LoVo (cell line): ENCODE measurements at regions not wholly inside any gene's neighbourhood (a gene's known extent, or its start where the extent isn't known, plus 50 kb on each side); places are given as distances from the start of the nearest gene placed in this dataset.

Experiments
- DNase-seq: peaks from one replicate; pipeline ENCODE4 v3.0.0-alpha.2; 2016; ENCODE audit warnings: low spot score

DNA sequence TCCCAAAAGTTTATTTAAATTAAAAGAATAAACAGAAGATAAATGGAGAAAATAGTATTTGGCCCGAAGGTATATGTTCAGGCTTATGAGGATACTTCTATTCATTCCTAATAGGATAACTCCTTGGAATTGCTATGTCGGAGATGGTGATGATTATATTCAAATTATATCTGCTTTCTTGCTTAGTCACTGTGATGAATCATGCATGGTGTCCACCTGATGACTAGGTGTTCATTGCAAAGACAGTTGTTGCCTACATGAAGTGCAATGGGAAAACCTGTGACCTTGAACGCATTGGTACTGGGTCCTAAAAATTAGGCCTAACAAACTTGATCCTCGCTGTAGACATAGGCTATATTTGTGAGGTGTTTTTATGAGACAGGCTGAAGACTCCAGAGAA, 617.3 kb upstream of the ZEB2 start:
- no peak for DNase-seq

DNA sequence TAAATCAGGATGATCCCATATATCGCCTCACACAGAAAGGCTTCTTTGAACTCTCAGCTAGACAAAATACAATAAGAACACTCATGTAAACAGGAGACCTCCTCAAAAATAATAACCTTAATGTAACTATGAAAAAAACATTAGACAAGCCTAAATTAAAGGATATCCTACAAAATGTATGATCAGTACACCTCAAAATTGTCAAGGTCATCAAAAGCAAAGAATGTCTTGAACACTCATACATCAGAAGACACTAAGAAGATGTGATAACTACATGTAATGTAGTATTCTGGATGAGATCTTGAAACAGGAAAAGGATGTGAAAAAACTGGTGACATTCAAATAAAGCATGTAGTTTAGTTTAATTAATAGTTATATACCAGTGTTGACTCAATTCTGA, 616.8 kb upstream of the ZEB2 start:
- no peak for DNase-seq

DNA sequence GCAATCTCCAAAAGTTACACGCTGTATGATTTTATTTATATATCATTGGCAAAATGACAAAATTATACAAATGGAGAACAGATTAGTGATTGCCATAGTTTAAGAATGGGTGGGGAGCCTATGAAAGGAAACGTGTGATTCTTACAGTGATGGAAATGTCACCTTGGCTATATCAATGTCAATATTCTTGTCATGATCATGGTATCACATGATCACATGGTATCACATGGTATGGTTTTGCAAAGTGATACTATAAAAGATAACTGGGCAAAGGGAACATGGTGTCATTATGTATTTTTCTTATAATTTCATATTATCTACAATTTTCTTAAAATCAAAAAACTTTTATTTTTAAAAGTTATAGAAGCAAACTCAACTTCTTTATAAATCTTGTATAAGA, 606.2 kb upstream of the ZEB2 start:
- DNase-seq = no peak

DNA sequence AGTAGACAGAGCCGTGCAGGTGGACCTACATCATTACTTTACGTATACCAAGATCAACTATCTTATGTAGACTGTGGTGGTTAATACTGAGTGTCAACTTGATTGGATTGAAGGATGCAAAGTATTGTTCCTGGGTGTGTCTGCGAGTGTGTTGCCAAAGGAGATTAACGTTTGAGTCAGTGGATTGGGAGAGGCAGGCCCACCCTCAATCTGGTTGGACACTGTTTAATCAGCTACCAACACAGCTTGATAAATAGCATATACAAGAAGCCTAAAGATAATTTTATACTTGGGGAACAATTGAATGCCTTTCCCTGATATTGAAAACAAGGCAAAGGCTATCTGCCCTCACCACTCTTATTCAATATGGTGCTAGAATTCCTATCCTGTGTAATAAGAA, 604.2 kb upstream of the ZEB2 start:
- DNase-seq = no peak

DNA sequence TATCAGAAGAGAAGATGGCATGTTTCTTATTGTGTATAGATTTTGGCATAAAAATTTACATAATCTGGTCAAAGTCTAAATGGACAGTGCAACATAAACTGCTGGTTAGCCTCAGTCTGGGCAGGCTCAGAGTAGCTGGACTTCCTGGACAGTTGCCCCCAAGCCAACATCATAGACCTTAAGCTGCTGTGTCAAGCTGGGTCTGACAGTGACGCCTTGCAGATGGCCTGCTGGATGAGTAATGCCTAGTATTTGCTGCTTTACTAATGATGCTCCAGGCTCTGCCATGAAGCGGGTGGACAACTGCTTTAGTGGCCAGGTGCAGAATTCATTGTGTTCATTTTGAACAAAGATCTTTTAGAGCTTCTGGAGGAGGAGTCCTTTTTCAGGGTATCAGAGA, 603.7 kb upstream of the ZEB2 start:
- DNase-seq = no peak

DNA sequence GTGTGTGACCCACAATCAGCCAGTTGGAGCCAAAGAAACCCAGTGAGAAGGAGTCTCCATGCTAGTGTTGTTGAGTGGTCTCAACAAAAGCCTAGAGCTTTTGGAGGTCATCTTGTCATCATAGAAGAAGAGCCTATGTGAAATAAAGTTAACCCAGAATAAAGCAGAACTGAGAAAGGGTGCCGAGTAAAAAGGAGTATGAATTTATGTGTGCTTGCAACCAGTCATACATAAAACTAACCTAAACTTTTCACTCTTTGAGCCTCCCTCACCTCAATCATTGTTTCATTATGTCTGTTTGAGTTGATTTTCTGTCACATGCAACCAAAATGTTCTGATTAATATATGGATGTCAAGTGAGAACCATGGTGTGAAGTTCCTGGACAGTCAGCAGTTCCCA, 599.3 kb upstream of the ZEB2 start:
- no peak for DNase-seq

DNA sequence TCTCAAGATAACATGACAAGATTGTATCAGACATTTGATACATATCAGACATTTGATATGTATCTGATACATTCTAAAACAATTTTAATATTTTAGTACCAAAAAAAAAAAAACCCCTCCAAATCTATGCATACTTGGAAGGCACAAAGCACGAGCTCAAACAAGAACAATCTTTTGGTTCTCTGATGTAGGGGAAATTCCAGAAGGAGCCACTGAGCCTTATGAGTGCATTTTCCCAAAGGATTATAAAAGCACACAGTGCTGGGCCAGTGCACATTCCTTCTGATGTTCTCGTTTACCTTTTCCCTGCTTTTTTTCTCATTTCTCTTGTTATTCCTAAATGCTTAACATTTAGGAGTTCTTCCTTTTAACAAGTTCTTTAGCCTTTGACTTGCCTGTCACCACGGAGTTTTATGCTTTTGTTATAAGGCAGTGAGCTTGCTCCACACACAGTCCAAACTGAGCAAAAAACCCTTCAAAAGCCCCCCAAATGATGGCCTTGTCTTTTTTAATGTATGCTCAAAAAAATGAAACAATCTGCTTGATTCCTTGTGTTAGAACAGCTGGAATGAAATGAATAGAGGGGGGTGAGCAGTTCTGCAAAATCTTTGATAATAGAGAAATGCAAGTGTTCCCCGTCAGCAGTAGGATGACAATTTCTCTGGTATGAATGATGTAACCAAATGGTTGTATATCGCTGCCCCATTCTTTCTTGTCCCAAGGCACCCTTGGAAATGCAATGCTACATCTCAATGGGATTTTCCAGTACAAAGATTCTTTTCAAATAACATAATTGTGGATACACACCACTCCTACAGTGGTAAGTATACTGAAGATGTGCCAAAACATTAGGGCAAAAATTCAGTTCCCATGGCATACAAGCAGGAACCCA, 597.2 kb upstream of the ZEB2 start:
- no peak for DNase-seq

DNA sequence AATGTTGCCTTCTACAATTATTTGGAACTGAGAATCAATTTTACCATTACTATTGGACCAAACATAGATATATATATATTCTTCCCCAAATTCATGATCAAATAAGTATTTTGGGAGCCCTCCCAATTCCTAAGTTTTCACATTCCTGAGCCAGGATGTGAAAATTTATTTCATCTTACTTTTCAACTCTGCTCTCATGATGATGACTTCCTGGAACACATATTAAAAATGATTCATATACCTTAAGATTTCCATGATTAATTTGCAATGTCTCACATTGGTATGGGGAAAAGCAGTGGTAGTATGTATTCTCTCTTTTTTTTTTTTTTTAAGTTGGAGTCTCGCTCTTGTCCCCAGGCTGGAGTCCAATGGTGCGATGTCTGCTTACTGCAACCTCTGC, 596.1 kb upstream of the ZEB2 start:
- no peak for DNase-seq

DNA sequence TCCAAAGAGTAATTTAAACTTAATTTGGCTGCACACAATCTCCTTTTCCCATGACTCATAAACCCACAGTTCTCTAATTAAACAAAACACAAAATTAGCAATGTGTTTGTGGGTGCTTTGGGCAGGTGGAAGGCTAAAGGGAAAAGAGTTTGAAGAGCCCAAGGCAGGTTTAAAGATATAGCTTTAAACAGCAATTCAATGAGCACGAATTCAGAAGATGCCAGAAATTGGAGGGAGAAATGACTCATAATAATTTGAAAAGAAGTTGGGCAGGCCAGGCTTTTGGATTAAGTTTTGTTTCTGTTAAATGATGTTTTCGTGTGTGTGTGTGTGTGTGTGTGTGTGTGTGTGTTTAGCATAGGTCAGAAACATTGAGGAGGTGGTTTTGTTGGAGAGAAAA, 594.8 kb upstream of the ZEB2 start:
- no peak for DNase-seq

DNA sequence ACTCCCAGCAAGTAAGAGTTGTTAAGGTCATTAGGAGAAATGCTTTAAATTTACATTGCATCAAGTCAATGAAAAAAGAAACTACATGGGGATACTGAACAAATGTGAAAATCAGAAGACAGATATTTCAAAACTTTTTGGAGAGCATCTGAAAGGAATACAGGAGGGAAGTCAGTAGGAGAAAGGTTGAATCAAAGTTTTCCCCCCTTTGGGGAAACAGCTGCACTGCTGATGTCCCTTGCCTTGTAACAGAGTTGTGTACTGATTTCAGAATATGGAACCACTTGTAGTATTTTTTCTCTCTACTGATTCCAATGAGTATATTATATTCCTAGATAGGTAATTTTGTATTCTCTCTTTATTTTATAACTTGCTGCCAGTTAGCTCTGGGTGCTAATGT, 592.5 kb upstream of the ZEB2 start:
- no peak for DNase-seq

DNA sequence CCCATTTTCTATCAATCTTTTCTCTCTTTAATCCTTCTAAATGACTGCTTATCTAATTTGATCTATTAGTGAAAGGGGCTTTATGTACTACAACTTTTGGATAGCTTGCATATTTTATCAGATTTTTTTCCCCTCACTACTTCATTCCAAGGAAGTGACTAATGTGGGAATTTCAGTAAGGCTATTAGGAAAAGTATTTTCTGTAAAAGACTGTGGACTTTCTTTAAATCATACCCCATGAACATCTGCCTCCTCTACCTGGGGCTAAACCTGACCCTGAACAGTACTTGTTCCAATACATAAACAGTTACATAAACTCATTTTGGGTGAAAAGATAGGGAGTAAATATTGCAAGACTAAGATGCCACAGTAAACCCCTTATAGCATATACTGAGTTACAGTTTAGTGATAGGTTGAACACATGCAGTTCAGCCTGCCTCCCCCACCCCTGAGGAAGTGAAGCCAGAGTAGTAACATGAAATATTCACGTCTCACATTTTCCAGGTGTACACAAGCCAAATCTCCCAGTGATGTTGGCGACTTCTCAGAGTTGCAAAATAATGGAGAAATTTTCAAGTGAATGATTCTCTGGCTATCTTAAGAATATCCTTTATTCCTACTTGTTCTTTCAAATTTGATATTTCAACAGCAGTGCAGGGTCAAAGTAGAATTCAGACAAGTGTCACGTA, 590.9 kb upstream of the ZEB2 start:
- DNase-seq = no peak

DNA sequence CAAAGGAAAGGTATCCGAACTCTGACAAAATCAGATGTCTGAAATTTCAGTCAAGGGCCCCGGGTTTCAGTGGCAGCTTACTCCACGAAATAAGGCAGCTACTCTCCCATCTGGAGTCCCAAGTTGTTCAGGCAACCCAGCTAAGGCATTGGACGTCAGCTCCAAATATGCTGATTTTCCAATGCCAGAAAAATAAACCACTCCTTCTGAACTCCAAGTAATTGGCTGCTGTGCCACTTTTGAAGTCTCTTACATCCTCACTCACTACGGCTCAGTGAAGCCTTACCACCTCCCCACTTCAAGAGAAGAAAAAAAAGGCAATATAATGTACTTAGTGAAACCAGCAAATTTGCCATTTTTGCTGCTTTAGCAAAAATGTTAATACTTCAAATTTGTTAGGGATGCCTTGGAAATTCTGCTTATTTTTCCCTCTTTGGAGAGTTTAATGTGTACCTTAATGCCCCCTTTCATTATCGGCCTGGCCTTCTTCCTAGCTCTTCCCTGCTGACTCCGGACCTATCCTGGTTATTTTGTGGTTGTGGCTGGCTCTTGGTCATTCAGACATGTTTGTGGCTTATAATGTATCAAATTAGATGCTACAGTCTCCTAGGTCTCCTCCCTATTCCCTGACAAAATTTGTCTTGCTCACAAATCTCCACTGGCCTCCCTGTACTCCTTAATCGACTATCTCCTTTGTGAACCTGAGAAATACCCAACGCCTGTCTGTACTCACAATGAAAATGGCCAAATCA, 589.2 kb upstream of the ZEB2 start:
- no peak for DNase-seq

DNA sequence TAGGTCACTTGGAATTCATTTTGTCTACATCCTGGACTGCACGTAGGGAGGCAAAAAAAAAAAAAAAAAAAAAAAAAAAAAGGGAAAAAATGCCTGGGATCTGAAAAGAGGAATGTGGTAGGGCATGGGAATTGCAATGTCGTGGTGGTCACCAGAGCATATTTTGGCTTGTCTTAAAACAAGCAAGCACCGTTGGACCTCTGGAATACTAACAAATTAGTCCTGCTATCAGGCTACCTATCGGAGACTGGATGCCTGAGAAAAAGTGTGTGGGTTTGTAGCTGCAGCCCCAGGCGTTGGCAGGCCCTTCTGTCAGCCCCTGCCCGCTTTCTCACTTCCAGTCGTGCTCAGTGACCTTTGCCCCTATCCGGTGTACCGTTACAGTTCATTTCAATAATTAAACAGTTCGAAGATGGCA, 588.5 kb upstream of the ZEB2 start:
- DNase-seq = no peak

DNA sequence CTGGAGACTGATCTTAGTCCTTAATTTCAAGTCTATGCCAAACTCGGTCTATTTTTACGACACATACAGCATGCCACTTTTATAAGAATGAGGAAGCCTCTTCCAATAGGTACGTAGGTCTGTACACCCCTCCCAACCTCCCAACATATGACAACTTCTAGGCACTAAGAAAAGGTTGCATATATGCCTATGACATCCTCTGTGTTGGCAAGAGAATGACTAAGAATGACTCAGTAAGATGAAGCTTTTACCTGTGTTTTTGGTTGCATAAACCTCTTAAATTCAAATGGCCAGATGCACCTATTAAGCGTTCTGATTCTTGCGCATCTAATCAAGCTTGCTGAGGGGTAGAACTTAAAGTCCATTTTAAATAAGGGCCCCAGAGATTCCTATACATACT, 586.4 kb upstream of the ZEB2 start:
- no peak for DNase-seq

DNA sequence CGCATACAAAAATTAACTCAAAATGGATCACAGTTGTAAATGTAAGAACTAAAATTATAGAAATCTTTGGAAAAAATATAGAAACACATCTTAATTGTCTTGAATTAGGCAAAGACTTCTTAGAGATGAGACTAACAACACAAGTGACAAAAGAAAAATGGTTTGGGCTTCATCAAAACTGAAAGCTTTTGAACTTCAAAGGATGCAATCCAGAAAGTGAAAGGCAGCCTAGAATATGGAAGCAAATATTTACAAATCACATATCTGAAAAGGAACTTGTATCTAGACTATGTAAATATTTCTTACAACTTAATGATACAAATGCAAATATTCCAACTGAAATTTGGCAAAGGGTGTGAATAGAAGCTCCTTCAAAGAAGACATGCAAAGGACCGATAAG, 582.8 kb upstream of the ZEB2 start:
- no peak for DNase-seq

DNA sequence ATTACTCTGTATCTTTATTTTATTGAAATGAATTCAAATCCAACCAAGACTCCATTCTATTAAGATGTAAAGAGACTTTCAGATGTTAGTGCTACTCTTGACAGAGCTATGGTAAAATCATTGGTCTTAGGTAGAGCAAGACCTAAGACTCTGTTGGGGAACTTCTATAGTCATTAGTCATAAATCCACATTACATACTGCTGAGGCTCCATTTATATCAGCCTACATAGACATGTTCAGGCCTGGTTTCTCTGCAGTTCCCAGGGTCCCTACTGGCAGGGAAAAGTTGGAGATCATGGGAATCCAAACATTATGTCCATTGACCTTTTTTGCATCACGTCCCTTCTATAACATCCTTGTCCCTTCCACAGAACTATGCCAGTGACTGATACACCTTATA, 580.4 kb upstream of the ZEB2 start:
- no peak for DNase-seq

DNA sequence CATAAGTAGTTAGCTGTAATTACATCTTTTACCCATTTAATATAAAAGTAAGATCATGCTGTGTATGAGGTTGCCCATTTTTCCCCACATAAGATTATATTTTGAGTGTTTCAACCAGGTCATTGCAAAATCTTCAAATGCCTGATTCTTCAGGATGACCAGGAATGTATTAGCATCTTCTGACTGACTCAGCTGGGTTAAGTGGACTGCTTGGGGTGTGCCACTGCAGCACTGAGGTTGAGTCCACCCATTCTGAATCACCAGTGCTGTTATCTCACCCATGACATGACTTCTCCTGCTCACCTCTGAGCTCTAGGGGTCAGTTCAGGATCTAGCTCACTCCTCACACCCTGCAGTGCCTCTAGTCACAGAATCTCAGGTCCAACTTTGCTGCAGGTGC, 576.7 kb upstream of the ZEB2 start:
- no peak for DNase-seq

DNA sequence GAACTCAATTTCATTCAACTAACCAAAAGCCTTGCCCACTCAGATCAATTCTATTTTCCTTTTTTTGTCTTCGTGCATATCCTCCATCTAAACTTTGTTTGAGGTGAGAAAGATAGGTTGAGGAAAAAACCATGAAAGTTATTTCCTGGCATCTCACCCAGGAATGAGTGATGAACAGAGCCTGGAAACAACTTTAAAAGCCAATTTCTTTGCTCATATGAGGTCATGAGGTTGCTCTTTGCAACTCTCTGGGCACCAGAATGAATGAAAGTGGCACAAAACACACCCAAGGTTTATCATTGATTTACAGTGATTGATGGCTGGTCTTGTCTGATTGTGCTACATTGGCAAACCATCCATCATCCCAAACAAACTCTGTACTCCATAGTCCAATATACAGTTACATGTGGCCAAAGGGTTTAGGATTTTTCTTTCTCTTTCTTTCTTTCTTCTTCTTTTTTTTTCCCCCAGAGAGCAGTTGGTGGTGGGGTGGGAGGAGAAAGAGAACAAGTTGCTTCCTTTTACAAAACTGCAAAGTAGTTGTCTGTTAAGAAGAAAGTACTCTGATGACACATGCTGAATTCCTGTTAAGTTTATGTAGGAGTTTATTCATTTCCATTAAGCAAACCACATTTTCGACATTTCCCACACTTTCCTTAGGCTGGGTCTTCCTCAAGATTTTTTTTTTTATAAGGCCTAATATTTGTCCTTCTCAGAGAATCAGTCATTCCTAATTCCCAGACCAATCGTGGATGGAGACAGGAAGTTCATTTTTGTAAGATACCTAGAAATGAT, 575.9 kb upstream of the ZEB2 start:
- DNase-seq = no peak

DNA sequence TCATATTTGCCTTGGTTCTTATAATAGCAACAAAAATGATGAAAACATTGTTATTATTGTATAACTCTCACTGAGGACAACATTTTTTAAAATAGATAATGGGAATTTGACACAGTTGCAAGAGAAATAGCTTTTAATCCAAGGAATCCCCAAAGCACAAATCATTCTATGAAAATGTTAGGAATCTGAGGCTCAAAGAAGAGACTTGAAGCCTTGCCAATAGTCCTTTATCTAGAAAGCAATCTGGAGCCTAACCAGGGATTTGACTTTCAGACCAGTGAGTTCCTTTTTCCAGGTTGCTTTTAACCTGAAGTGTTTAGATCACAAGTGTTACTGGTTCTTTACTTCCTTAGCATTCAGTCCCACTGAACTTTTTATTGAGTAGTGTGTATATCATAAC, 574.5 kb upstream of the ZEB2 start:
- no peak for DNase-seq

DNA sequence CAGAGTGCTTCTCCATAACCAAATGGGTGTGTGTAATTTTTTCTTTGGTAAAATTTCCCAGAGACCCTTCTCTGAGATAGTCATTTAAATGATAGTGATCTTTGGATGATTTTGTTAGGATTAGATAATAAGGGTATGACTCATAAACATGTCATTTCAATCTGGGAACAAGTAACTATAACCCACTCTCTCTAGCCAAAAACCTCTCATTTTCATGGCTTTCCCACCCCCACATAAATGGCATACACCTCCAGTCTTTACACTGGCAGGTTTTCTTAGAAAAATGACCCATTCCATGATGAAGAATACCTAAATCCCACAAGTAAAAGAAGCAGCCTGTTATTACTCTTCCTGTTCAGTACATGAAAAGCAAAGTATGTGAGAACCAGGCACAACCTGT, 572.0 kb upstream of the ZEB2 start:
- DNase-seq = no peak

DNA sequence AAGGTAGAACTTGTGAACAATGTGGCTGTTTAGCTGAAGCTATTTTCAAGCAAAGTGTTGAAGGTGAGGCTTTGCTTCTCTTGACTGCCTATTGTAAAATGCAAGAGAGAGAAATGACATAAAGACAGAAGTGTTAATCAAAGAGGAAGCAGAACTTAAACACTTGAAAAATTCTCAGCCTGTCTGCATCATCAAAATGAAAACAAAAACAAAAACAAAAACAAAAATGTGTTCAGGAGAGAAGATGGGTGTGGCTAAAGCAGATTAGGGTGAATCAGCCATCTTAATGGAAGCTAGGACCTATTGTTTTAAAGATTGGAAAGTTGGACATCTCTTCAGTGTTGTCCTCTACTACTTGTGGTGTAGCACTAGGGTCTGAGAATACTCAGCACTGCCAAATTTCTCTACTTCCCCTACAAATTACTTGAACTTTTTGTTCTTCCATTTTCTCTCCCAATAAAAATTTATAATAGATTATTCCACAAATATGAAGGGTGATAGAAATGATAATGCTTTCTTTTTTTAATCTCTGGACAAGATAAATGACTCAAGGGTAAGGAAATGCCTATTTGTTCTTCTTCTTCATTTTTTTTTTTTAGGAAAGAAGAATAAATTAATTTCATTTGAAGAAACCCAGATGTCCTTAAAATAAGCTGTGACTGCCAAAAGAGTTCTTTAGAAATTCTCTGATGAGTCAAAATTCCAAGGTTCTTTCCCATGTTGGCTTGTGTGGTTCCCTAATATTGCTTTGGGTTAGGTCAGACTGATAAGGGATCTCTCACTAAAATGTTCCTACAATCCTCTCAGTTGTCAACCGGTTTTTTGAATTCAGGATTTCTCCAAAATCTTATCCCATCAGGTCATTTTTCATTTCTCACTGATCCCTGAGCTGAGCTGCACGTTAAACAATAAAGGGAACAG, 571.2 kb upstream of the ZEB2 start:
- no peak for DNase-seq
